HG03439 (cell line): ENCODE measurements at regions not wholly inside any gene's neighbourhood (a gene's known extent, or its start where the extent isn't known, plus 50 kb on each side); places are given as distances from the start of the nearest gene placed in this dataset.

Source experiments
- ATAC-seq: cut with Tn5 transposase; IDR thresholded peaks from one replicate; pipeline ENCODE4 v1.9.1; 2021; ENCODE audit warnings: mild to moderate bottlenecking, moderate library complexity; ENCODE audit not compliant: unreplicated experiment

GRCh38 chr9:18202924-18203323 is 271.0 kb upstream of the ADAMTSL1 start:
- no peak for ATAC-seq

- ATAC-seq: no peak
Measured at GRCh38 chr9:18207735-18208134, 266.2 kb upstream of the ADAMTSL1 start.

DNA sequence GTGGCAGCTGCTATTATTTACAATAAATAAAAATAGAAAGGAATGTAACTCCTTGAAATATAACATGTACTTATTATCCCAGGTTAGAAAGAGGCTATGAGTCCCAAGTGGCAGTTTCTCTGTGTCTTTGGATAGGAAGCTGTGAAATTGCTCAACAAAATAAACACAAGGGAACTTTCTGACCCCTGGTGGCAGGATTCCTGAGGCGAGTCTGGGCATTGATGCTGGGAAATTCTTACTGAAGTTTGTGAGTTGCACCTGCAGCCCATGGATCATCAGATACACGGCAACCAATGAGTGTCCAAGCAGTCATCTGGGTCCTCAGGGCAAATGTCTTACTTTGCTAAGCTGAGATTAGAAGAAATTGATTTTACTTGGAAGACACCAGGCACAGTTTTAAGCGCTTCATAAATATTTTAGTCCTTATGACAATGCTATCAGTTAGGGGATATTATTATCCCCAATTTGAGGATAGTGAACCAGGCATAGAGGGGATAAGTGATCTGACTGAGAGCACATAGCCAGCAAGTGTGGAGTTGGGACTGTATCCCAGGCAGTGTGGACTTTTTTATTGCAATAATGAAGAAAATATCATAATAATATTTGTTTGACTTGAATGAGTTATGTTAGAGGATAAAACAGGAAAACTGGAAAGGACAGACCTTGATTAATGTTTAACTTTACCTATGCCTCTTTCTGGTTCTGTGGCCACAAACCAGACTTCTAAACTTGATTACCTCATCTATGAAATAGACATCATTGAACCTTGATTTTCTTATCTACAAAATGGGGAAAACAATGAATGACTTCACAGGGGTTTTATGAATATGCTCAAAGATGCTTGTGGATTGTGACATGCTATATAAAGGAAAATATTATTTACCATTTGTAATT is 265.5 kb upstream of the ADAMTSL1 start:
- ATAC-seq: no peak

DNA sequence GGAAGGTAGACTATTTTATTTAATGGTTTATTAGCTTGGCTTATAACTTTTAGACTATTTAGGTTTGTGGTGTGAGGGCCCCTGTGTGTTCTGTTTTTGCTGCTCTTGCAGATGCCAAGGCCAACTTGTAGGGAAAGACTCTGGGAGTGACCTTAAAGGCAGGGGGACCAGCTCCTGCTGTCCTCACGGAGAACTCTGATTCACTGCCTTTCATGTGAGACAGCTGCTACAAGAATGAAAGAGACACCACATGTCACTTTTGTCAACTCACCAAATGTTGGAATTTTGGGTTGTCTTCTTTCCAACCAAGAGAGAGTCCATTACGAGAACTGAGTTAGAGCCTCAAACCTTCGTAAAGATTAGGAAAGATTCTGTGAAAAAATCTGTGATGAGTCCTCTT is 258.3 kb upstream of the ADAMTSL1 start:
- no peak for ATAC-seq

DNA sequence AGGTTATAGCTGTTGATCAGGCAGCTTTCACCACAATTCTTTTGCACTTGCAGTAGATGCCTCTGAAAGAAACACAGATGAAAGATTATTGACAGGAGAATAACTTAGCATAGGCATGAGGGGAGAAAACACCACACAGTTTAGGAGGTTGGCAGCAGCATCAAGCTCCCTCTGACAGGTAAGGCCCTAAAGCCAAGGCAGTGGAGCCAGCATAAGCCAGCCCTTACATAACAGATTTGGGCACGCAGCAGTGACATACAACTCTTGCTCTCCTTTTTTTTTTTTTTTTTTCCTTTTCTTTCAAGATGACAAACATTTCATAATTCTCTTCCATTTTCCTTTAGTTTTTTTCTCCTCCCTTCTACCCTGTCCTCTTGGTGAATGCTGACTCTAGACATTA is 257.6 kb upstream of the ADAMTSL1 start:
- ATAC-seq: no peak

DNA sequence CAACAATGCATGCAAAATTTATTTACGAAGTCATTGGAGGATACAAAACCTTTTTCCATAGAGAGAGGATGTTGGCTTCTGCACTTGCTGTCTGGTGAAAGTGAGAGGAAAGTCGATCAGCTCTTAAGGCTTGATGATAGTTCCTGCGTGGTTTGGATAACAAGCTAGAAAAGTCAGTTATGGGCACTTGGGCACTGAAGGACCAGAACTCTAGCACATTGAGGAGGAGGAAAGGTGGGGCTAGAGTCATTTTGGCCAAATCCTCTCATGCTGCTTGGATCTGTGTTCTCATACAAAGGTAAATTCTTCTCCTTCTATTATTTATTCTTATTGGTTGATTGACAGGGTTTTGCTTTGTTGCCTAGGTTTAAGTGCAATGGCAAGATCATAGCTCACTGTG is 245.9 kb upstream of the ADAMTSL1 start:
- no peak for ATAC-seq

GRCh38 chr9:18229992-18230676 is 243.8 kb upstream of the ADAMTSL1 start:
- ATAC-seq: no peak

- ATAC-seq: no peak
Measured at GRCh38 chr9:18233311-18233710, 240.6 kb upstream of the ADAMTSL1 start.

- ATAC-seq: no peak
Measured at GRCh38 chr9:18233776-18234445, 240.0 kb upstream of the ADAMTSL1 start.

GRCh38 chr9:18235181-18235908 is 238.6 kb upstream of the ADAMTSL1 start:
- ATAC-seq: no peak

- ATAC-seq: no peak
Measured at GRCh38 chr9:18236336-18236735, 237.6 kb upstream of the ADAMTSL1 start.

GRCh38 chr9:18237776-18238175 is 236.2 kb upstream of the ADAMTSL1 start:
- ATAC-seq: no peak

DNA sequence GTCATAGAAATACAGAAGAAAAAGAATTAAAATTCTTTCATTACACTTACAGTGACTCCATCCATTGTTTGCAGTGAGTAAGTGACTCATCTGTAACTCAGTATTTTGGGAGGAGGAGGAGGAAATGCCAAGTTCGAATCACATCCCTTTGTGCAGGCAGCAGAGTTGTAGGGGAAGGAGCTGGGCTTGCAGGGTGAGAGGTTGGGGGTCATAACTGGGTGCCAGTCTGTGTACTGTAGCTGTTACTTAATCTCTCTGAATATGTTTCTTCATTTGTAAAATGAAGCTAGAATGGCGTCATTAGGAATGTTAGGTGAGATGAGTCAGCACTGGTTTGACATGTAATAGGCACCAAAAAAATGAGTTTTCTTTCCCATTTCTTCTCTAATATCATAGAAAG is 235.7 kb upstream of the ADAMTSL1 start:
- ATAC-seq: no peak

- ATAC-seq: no peak
Measured at GRCh38 chr9:18238752-18239447, 235.1 kb upstream of the ADAMTSL1 start.

- ATAC-seq: no peak
Measured at GRCh38 chr9:18240213-18240612, 233.7 kb upstream of the ADAMTSL1 start.

GRCh38 chr9:18245911-18246310 is 228.0 kb upstream of the ADAMTSL1 start:
- ATAC-seq: no peak

- ATAC-seq: no peak
Measured at GRCh38 chr9:18250053-18250452, 223.9 kb upstream of the ADAMTSL1 start.

DNA sequence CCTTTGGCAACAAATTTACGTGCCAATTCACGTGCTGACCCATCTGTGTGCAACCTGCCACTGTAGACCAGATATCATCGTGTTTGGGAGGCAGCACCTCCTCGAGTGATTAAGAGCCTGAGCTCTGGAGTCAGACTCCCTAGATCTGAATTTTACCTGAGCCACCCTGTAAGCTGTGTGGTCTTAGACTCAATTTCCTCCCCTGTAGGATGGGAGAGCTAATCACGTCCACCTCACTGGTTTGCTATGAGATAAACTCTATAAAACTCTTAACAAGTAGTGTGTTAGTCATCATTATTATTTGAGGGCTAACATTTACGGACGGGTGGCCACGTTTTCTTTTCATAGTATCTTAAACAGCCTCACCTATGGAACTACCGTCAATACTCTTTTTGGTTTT is 220.0 kb upstream of the ADAMTSL1 start:
- ATAC-seq: no peak

GRCh38 chr9:18255158-18255629 is 218.8 kb upstream of the ADAMTSL1 start:
- peak; percentile 88 for ATAC-seq

DNA sequence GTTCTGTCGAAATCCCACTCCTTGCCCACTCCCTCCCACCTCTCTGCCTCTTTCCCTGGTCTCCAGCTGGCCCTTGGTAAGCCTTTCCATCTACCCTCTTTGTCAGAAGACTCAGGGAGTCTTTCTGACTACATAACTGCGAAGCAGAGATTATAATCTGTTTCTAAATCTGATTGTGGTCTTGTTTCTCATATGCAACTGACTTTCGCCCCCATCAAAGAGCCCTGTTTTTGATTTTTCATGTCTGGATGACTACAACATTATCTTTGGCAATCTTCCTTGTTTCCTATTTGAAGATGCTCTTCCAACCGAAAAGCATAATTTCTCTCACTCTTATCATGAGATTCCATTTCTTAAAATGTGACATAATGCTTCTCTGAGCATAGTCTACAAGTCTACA is 218.2 kb upstream of the ADAMTSL1 start:
- no peak for ATAC-seq
